Tibial nerve (tissue), 4 donors: ENCODE measurements at regions not wholly inside any gene's neighbourhood (a gene's known extent, or its start where the extent isn't known, plus 50 kb on each side); places are given as distances from the start of the nearest gene placed in this dataset.

Experiments
- EP300 ChIP-seq, 2 donors: sonication (generic); formaldehyde crosslinking; IDR thresholded peaks; one replicate each; pipeline ENCODE4 v1.6.1; 2017; ENCODE audit warnings: antibody characterized with exemption in 2 of 2, mild to moderate bottlenecking in 1 of 2
- POLR2A ChIP-seq, 2 donors: fragments of 450-650 bp; IDR thresholded peaks; one replicate each; pipeline ENCODE4 v1.6.1; 2017; ENCODE audit warnings: antibody characterized with exemption in 2 of 2, mild to moderate bottlenecking in 2 of 2, moderate library complexity in 2 of 2
- TF ChIP-seq, protein P1 (sequence below), 5 experiments: fragments of 200-600 bp in 3 of 5; fragments of 450-650 bp in 2 of 5; sonication (generic) in 3 of 5; IDR thresholded peaks; one replicate each; pipeline ENCODE4 v1.5.1; 2016 to 2019; ENCODE audit warnings: antibody characterized with exemption in 5 of 5, mild to moderate bottlenecking in 3 of 5, moderate library complexity in 2 of 5

- TF ChIP-seq, protein P1, sequence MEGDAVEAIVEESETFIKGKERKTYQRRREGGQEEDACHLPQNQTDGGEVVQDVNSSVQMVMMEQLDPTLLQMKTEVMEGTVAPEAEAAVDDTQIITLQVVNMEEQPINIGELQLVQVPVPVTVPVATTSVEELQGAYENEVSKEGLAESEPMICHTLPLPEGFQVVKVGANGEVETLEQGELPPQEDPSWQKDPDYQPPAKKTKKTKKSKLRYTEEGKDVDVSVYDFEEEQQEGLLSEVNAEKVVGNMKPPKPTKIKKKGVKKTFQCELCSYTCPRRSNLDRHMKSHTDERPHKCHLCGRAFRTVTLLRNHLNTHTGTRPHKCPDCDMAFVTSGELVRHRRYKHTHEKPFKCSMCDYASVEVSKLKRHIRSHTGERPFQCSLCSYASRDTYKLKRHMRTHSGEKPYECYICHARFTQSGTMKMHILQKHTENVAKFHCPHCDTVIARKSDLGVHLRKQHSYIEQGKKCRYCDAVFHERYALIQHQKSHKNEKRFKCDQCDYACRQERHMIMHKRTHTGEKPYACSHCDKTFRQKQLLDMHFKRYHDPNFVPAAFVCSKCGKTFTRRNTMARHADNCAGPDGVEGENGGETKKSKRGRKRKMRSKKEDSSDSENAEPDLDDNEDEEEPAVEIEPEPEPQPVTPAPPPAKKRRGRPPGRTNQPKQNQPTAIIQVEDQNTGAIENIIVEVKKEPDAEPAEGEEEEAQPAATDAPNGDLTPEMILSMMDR (IDR thresholded peaks at IDR 0.05) = no peak
- TF ChIP-seq POLR2A (IDR thresholded peaks at IDR 0.05) (no peak), EP300 (IDR thresholded peaks at IDR 0.05) (no peak)
Observed at GRCh38 chr2:2409481-2409880, 78.4 kb upstream of the MYT1L start.
